22Rv1 (cell line): ENCODE measurements at regions not wholly inside any gene's neighbourhood (a gene's known extent, or its start where the extent isn't known, plus 50 kb on each side); places are given as distances from the start of the nearest gene placed in this dataset.

ENCODE experiments used
- ZFX ChIP-seq: fragments of 450-650 bp; IDR thresholded peaks from 2 replicates; pipeline ENCODE4 v1.6.1; 2017; ENCODE audit warnings: antibody characterized with exemption, borderline replicate concordance
- TF ChIP-seq, protein P1 (sequence below): fragments of 450-650 bp; IDR thresholded peaks from 2 replicates; pipeline ENCODE4 v1.5.1; 2017; ENCODE audit warnings: mild to moderate bottlenecking

GRCh38 chr2:107334306-107334705, 448.3 kb upstream of the ST6GAL2 start:
- TF ChIP-seq, protein P1, sequence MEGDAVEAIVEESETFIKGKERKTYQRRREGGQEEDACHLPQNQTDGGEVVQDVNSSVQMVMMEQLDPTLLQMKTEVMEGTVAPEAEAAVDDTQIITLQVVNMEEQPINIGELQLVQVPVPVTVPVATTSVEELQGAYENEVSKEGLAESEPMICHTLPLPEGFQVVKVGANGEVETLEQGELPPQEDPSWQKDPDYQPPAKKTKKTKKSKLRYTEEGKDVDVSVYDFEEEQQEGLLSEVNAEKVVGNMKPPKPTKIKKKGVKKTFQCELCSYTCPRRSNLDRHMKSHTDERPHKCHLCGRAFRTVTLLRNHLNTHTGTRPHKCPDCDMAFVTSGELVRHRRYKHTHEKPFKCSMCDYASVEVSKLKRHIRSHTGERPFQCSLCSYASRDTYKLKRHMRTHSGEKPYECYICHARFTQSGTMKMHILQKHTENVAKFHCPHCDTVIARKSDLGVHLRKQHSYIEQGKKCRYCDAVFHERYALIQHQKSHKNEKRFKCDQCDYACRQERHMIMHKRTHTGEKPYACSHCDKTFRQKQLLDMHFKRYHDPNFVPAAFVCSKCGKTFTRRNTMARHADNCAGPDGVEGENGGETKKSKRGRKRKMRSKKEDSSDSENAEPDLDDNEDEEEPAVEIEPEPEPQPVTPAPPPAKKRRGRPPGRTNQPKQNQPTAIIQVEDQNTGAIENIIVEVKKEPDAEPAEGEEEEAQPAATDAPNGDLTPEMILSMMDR = no peak
- no peak for TF ChIP-seq ZFX
